GM18870 (cell line): ENCODE measurements at regions not wholly inside any gene's neighbourhood (a gene's known extent, or its start where the extent isn't known, plus 50 kb on each side); places are given as distances from the start of the nearest gene placed in this dataset.

Source experiments
- ATAC-seq: cut with Tn5 transposase; IDR thresholded peaks from one replicate; pipeline ENCODE4 v1.9.1; 2021; ENCODE audit warnings: moderate library complexity; ENCODE audit not compliant: unreplicated experiment

DNA sequence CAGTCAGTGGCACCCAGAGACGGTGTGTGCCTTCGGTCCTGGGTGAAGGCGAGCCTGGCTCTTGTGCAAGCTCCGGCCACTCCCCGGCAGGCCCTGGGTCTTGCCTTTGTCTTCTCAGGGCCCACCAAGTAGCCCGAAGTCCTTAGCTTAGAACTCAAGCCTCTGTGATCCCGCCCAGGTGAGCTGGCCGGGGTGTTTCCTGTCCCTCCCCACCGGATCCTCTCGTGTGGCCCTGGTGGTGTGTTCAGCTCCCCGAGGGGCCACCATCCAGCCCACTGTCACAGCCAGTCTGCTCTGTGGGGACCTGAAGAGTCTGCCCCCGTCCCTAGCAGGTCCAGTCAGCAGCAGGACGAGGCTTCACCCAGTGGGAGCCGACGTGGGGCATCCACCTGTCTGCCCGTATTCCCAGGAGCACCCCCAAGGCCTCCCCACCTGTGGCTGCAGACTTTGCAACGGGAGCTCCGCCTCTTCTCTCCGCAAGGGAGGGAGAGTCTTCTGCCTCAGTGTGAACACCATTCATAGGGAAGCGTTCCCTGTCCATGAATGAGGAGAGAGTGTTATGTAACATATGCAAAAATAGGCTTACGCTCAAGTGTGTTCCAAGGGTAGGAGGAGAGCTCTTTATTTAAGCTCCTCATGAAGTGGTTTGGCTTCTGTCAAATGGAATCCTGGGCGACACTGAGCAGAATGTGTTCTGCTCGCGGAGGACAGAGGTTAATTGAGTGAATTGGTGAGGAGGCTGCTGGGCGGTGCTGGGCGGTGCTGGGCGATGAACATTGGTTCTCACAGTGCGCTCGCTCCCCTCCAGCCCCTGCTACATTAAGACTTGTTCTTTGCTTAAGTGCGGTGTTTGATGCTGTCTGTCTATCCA lies 108.9 kb downstream of the CRYAA start:
- ATAC-seq: no peak

DNA sequence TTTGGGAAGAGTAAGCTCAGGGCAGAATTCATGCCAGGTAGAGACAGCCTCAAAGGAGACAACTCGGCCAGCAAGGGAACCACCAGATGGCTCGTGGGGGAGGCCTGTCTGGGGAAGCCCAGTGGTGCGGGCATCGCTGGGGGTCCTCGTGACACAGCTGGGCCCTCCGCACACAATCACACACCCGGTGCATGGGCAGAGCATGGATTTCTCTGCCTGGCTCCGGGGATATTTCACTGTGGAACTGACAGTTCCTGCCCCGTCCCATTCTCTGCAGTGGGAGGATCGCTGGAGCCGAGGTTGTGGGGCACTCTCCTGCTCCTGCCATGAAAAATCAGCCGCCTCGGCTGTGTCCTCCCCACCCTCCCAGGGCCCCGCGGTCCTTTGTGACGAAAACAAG lies 108.0 kb downstream of the CRYAA start:
- no peak for ATAC-seq

DNA sequence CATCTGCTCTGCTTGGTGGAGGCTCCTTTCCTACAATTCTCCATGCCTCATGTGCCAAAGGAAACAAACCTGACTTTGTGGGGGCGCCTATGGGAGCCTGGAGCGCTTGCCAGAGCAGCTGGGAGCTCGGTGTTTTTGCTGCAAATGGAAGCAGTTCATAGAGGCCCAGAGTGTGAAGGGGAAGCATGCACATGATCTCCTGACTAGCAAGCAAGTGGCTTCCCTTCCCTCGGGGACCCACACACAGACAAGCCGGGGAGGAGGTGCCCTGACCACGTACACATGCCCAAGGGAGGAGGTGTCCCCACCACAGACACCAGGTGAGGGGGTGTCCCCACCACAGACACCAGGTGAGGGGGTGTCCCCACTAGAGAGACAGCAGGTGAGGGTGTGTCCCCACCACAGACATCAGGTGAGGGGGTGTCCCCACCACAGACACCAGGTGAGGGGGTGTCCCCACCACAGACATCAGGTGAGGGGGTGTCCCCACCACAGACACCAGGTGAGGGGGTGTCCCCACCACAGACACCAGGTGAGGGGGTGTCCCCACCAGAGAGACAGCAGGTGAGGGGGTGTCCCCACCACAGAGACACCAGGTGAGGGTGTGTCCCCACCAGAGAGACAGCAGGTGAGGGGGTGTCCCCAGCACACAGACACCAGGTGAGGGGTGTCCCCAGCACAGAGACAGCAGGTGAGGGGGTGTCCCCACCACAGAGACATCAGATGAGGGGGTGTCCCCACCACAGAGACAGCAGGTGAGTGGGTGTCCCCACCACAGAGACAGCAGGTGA lies 106.8 kb downstream of the CRYAA start:
- no peak for ATAC-seq

DNA sequence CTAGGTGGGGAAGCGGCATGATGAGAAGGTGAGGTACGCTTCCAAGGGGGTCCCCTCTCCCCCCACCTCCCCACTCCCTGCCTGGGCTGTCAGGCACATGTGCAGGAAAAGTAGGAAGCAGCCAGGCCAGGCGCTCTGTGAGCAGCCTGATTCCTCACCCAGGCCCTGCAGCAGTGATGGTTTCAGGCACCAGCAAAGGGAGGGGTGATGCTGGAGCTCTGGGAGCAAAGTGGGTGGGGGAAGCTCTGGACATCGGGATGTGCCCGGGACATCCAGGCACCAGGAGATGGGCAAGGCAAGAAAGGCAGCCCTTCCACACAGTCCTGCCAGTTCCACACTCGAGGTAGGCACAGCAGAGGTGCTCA lies 106.1 kb downstream of the CRYAA start:
- no peak for ATAC-seq

DNA sequence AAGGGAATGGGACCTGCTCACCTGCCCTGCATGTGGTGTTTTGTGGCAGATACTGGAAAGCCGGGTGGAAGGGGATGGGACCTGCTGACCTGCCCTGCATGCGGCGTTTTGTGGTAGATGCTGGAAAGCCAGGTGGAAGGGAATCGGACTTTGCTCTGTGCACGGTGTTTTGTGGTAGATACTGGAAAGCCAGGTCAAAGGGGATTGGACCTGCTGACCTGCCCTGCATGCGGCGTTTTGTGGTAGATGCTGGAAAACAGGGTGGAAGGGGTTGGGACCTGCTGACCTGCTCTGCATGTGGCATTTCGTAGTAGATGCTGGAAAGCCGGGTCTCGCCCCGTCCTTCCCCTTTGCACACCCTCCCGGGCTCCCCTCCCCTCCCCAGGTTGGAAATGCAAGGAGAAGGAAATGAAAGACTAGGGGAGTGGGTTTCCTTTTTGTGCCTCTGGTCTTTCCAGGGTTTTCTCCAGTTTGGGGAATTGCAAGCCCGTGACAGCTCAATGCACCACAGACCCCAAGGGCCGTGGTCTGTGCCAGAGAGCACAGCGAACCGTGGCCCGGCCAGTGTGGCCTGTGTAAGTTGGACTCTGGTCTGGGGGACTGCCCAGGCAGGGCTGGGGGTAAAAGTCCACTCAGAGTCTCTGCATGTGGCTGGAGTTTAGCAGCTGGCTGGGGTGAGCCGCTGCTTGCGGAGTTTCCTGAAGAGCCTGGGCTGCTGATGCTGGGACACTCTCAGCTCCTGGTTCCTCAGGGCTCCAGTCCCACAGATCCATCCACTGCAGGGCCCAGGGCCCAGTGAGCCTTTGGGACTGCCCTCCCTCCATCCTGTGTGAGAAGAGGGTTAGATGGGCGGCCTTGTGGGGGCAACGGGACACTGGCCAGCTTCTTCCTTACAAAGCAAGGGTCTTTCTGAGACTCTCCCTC lies 105.5 kb downstream of the CRYAA start:
- ATAC-seq: no peak

DNA sequence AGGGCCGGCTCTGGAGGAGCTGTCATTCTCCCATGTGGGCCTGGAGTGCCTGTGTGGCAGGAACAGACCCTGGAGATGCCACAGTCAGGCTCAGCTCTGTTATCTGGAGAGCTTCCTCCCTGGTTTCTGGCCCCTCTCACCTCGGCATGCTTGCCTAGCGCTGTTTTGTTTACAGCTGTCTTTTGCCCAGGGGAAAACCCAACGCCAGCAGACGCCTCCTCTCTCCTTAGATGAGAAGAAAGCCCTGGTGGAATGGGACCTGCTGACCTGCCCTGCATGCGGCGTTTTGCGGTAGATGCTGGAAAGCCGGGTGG lies 104.9 kb downstream of the CRYAA start:
- no peak for ATAC-seq

DNA sequence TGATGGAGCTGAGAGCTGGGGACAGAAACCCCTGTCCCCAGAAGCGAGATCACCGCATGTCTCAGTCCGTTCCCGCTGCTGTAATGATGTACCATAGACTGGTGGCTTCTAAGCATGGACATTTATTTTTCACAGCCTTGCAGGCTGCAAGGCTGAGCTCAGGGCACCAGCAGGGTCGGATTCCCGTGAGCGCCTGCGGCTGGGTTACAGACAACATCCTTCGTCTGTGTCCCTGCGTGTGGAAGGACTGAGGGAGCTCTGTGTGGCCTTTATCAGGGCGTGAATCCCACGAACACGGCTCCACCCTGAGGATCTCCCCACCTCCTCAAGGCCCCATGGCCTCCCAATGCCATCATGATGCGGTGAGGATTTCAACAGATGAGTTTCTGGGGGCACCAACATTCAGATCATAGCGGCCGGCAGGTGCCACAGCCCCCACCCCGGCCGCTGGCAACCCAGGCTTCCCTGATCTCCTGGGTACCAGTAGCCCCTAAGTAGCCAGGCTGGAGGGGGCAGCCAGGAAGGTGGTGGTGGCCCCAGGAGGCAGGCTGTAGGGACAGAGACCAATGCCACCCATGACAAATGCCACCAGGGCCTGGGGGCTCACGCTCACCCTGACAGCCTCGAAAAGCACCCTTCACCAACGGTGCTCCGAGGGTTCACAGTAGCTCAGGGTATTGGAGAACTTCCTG lies 104.4 kb downstream of the CRYAA start:
- no peak for ATAC-seq

DNA sequence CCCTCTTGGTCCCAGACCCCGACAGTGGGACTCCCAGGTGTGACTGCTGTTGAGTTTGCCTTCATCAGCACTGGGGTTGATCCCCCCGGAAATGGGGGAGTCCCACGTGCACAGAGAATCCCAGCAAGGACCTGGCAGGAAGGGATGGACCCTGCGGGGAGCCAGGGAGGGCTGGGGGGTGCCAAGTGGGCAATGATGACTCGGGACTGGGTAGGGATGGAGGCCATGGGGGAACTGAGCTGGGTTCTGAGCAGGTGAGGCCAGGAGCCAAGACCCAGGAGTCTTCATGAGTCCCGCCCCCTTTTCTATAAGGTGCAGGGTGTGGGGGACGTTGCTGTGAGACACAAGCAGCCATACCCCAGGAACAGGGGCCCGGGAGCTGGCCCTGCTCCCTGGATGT lies 103.8 kb downstream of the CRYAA start:
- ATAC-seq: no peak

DNA sequence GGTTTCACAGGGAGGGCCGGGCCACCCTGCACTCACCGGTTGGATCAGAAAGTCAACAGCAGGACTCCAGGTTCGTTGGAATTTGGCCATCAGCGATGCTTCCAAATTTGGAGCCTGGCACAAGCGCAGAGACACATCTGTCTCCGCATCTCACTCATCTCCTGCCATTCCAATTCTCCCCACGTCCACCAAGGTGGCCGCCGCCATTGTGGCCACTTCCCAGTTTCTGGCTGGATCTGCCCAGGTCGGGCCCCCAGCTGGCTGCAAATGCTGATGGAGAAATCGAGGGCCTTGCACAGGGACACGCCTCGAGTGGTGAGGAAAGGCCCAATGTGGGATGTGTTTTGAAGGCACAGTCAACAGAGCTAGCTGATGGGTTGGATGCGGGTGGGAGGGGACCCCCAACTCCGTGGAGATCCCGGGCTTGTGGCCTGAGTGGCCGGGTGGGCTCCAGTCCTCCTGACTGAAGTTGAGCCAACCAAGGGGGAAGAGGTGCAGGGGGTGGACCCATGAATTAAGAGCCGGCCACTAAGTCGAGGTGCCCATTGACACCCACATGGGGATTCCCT lies 102.7 kb downstream of the CRYAA start:
- no peak for ATAC-seq

DNA sequence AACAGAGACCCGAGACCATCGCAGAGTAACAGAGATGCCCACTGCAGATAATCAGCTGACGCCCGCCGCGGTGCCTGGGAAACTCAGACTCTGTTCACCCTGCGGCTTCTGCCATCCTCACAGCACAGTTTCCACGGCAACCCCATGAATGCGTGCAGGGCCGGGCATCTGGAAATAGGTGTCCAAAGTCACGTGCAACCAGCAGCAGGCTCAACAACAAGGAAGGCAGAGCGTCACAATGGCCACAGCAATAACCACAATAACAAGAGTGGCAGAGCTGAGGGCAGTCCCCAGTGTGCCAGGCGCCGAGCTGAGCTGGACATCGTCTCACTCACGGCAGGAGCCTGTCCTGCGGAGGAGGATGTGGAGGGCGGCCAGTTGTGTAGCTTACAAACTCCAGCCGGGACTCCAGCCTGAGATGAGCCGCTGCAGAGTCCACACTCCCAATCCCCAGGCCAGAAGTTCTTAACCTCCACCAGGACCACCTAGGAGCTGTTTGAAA lies 102.0 kb downstream of the CRYAA start:
- ATAC-seq: no peak

DNA sequence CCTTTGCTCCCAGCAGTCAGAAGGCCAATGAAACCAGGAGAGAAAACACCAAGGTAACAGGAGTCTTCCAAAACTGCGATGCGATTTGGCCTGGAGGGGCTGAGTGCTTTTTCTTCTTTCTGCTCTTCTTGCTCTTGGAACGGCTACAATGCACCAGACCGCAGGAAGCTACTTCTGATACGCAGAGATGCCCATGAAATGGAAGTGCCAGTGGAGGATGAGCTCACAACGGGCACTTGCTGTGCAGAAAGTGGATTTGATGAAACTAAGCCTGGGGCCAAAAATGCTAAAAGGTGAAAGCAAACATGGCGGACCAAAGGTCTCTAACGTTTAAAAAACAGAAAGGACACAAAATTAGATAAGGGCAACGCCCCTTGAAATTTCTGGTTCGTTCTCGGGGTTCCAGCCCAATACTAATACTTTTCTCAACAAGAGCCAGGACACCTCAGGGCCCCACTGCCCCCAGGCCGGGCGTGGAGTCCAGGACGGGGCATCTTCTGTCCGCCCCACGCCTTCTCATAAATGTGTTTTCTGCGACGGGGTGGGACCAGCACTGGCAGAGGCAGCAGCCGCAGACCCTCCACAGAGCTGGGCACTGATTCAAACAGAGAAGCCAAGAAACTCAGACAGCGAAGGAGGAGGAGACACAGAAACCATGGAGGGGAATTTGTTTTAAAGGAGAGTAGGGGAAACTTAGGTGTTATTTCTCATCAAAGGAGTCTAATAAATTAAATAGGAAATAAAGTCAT lies 101.3 kb downstream of the CRYAA start:
- no peak for ATAC-seq

DNA sequence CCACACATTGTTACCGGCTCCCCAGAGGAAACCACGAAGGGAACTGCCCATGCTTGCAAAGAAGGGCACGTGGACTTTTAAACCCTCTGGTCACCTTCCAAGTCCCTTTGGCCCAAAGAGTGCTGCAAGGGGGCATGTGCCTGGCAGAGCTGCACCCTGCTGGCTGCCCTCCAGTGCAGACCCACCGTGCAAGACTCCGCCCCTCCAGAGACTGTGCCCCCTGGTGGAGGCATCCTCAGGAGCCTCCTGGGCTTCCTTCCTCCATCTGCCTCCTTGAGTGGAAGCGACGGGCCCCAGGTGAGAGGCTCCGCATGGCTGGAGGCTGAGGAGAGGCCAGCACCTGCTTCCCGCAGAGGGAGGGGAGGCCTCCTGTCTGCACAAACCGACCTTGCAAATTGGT lies 100.6 kb downstream of the CRYAA start:
- no peak for ATAC-seq

DNA sequence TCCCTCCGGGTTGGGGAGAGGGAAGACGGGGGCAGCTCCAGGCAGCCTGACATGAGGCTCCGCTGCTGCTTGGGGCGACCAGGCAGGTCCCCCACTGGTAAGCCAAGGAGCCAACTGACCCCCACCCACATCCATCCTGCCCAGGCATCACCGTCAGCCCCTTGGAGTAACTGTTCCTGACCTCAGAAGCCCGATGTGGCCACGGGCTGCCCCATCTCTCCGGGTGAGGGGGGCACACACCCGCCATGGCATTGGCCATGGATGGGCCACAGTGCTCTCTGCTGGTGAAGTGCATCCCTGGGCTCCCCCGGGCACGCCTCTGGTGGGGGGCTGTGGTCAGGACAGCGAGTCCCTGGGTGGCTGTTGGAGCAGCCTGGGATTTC lies 100.0 kb downstream of the CRYAA start:
- ATAC-seq: no peak

DNA sequence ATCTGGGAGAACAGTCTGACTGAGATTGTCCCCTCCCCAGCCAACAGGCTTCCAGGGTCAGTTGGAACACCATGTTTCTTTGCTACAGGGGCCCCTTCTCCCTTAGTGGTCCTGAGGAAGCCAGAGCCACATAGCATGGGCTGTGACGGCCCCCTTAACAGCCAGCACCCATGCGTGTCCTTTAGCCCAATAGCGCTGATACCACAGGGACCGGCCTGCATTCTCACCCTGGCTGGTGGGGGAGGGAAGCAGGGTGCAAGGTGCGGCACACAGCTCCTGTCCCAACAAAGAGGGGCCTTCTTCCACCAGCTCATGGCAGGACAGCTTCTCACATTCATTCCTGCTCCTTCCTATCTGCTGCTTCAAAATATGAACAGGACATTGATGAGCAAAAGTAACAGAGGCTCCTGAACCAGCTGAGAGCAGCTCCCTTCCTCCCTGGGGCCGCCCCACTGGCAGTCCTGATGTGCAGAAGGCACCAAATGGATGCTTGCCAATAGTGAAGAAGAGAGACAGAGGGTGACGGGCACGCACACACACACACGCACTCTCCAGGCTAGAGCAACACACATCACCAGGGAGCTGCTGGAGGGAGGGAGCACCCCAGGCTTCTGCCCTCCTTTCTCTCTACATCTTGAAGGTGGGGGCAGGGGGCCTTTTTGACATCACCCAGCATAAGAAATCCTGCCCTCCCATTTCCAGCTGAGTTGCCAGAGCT lies 99.4 kb downstream of the CRYAA start:
- ATAC-seq: no peak

DNA sequence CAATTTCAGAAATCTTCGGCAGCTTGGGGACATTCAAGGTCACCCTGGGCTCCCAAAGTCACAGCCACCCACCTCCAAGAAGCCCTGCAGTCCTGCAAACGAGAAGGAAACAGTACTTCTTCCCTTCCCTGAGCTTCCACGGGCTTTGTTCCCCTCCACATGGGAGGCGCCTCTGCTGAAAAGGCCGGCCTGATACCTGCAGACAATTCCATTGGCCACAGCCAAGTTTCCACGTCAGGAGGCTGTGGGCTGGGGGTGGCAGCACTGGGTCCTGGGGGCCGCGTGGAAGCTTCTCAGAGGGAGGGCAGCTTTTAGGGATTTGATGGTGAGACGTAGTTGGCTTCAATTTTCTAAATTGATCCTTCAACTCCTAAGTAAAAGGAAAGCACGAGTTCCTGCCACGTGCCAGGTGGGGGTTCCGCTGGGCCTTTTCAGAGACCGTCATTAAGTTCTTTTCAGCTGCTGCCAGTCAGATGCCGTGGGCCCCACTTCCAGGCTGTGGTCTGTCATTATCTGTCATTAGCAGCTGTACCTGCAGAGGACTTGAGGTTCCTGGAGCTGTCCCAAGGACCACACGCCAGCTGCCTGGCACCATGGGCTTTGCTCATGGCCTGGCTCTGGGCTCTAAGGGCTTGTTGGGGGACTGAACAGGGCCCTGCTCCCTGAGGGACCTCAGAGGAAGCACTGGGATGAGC lies 98.7 kb downstream of the CRYAA start:
- no peak for ATAC-seq

DNA sequence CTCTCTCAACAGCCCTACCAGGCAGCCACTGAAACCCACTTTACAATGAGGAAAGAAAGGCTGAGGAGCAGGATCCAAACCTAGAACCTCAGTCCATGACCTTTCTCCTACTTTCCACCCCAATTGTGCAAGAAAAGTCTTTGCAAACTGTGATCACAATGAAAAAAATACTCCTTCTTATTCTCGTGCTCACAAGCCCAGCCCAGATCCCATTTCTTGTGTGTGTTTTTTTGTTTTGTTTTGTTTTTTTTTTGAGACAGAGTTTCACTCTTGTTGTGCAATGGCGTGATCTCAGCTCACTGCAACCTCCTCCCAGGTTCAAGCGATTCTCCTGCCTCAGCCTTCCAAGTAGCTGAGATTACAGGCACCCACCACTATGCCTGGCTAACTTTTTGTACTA lies 97.7 kb downstream of the CRYAA start:
- ATAC-seq: no peak

DNA sequence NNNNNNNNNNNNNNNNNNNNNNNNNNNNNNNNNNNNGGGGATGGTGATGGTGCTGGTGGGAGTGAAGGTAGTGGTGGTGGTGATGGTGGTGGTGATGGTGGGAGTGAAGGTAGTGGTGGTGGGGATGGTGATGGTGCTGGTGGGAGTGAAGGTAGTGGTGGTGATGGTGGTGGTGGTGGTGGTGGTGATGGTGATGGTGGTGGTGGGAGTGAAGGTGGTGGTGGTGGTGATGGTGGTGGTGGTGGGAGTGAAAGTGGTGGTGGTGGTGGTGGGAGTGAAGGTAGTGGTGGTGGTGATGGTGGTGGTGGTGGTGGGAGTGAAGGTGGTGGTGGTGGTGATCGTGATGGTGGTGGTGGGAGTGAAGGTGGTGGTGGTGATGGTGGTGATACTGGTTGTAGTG lies 93.6 kb downstream of the CRYAA start:
- ATAC-seq: no peak
